ENCODE measurements at regions not wholly inside any gene's neighbourhood (a gene's known extent, or its start where the extent isn't known, plus 50 kb on each side); places are given as distances from the start of the nearest gene placed in this dataset.

DNA sequence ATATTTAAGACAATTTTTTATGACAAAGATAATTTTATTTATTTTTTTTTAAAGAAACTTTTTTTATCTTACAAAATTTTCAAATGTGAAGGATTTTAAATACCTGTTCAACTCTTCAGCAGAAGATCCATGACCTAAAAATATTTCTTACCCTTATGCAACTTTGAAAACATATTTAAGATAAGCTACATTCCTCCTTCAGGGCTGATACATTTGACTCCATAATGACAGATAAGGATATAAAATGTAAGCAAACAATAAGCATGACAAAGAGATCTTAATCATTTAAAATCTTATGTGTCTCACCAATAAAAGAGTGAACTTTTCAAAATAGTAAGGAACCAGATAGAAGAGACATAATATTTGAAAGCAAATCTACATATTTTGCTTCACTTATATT lies 1138.2 kb upstream of the CDH18 start:
- TF ChIP-seq, protein P1, sequence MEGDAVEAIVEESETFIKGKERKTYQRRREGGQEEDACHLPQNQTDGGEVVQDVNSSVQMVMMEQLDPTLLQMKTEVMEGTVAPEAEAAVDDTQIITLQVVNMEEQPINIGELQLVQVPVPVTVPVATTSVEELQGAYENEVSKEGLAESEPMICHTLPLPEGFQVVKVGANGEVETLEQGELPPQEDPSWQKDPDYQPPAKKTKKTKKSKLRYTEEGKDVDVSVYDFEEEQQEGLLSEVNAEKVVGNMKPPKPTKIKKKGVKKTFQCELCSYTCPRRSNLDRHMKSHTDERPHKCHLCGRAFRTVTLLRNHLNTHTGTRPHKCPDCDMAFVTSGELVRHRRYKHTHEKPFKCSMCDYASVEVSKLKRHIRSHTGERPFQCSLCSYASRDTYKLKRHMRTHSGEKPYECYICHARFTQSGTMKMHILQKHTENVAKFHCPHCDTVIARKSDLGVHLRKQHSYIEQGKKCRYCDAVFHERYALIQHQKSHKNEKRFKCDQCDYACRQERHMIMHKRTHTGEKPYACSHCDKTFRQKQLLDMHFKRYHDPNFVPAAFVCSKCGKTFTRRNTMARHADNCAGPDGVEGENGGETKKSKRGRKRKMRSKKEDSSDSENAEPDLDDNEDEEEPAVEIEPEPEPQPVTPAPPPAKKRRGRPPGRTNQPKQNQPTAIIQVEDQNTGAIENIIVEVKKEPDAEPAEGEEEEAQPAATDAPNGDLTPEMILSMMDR (IDR thresholded peaks at IDR 0.05) = no peak
- TF ChIP-seq EP300 (IDR thresholded peaks at IDR 0.05) = no peak
- TF ChIP-seq POLR2A (IDR thresholded peaks at IDR 0.05) = no peak
